Ascending aorta (tissue), 2 donors: ENCODE measurements at regions not wholly inside any gene's neighbourhood (a gene's known extent, or its start where the extent isn't known, plus 50 kb on each side); places are given as distances from the start of the nearest gene placed in this dataset.

Experiments
- DNase-seq, 2 donors: peaks; one replicate each; pipeline ENCODE4 v3.0.0-alpha.2; 2019; ENCODE audit warnings: low spot score in 2 of 2
- H3K27ac ChIP-seq, 2 donors: fragments of 200-600 bp; sonication (generic); one replicate each; pipeline ENCODE4 v1.5.1; 2016 to 2017; ENCODE audit warnings: mild to moderate bottlenecking in 1 of 2
- H3K27me3 ChIP-seq: fragments of 200-600 bp; sonication (generic); one replicate; pipeline ENCODE4 v1.5.1; 2017
- H3K36me3 ChIP-seq, 2 donors: fragments of 200-600 bp; sonication (generic); one replicate each; pipeline ENCODE4 v1.5.1; 2016
- H3K4me1 ChIP-seq, 2 donors: fragments of 200-600 bp; sonication (generic); one replicate each; pipeline ENCODE4 v1.5.1; 2016 to 2017; ENCODE audit warnings: mild to moderate bottlenecking in 1 of 2
- H3K4me3 ChIP-seq, 2 donors: fragments of 200-600 bp; sonication (generic); one replicate each; pipeline ENCODE4 v1.5.1; 2016 to 2017; ENCODE audit warnings: mild to moderate bottlenecking in 1 of 2
- H3K9me3 ChIP-seq, 2 donors: fragments of 200-600 bp; sonication (generic); one replicate each; pipeline ENCODE4 v1.5.1; 2016
- CTCF ChIP-seq, 3 experiments: fragments of 200-600 bp in 2 of 3; fragments of 450-650 bp in 1 of 3; sonication (generic) in 2 of 3; IDR thresholded peaks; one replicate each; pipeline ENCODE4 v1.5.1; 2016 to 2019; ENCODE audit warnings: antibody characterized with exemption in 3 of 3, mild to moderate bottlenecking in 1 of 3, moderate library complexity in 1 of 3
- intact Hi-C: fragments of 100-400 bp; cut with DNase I; formaldehyde crosslinking; loops from one replicate; pipeline ENCODE4 v1.15.1; 2023

- Histone ChIP-seq H3K4me3 (no peak overlapping the region), H3K36me3 (no peaks in the 10 kb centered on the region), H3K27me3 (no peaks in the 10 kb centered on the region), H3K27ac (no peak overlapping the region), H3K9me3 (no peaks in the 10 kb centered on the region), H3K4me1 (peaks cover 0 to 3% of the 10 kb centered on the region in 2 donors)
- TF ChIP-seq CTCF (IDR thresholded peaks at IDR 0.05), result no peak
- intact Hi-C loops, result no loop called here
- DNase-seq, result no peak
These were observed 200.7 kb upstream of the FOXN2 start for GRCh38 chr2:48113767-48114166.

- no peak for TF ChIP-seq CTCF (IDR thresholded peaks at IDR 0.05)
- intact Hi-C loops, result no loop called here
- H3K27ac ChIP-seq, result no peak overlapping the region
These were observed 200.2 kb upstream of the FOXN2 start for GRCh38 chr2:48114256-48114655.

GRCh38 chr2:48116497-48116896 lies 198.0 kb upstream of the FOXN2 start:
- no peaks in the 10 kb centered on the region for H3K36me3 ChIP-seq
- intact Hi-C loops, result no loop called here

More at GRCh38 chr2:48114256-48114655, 200.2 kb upstream of the FOXN2 start:
- Histone ChIP-seq H3K4me3 (no peak overlapping the region), H3K4me1 (peaks cover 0 to 3% of the 10 kb centered on the region in 2 donors), H3K27me3 (no peaks in the 10 kb centered on the region), H3K9me3 (no peaks in the 10 kb centered on the region), H3K36me3 (no peaks in the 10 kb centered on the region)
- no peak for DNase-seq

GRCh38 chr2:48118895-48119294 lies 195.6 kb upstream of the FOXN2 start:
- Histone ChIP-seq H3K4me3 (no peak overlapping the region), H3K4me1 (no peaks in the 10 kb centered on the region), H3K27ac (no peak overlapping the region), H3K27me3 (no peaks in the 10 kb centered on the region), H3K36me3 (no peaks in the 10 kb centered on the region), H3K9me3 (no peaks in the 10 kb centered on the region)
- no peak for TF ChIP-seq CTCF (IDR thresholded peaks at IDR 0.05)
- no peak for DNase-seq
- intact Hi-C loops, result no loop called here

More at GRCh38 chr2:48116497-48116896, 198.0 kb upstream of the FOXN2 start:
- no peaks in the 10 kb centered on the region for H3K9me3 ChIP-seq
- H3K27me3 ChIP-seq, result no peaks in the 10 kb centered on the region
- peaks cover 0 to 3% of the 10 kb centered on the region in 2 donors for H3K4me1 ChIP-seq
- no peak for DNase-seq
- no peak overlapping the region for H3K27ac ChIP-seq
- no peak overlapping the region for H3K4me3 ChIP-seq
- TF ChIP-seq CTCF (IDR thresholded peaks at IDR 0.05), result no peak

GRCh38 chr2:48120112-48120511 lies 194.4 kb upstream of the FOXN2 start:
- H3K4me1 ChIP-seq, result no peaks in the 10 kb centered on the region
- intact Hi-C loops, result no loop called here
- H3K27me3 ChIP-seq, result no peaks in the 10 kb centered on the region

More at GRCh38 chr2:48120112-48120511, 194.4 kb upstream of the FOXN2 start:
- no peak for TF ChIP-seq CTCF (IDR thresholded peaks at IDR 0.05)
- DNase-seq, result no peak
- Histone ChIP-seq H3K9me3 (no peaks in the 10 kb centered on the region), H3K4me3 (no peak overlapping the region), H3K27ac (no peak overlapping the region), H3K36me3 (no peaks in the 10 kb centered on the region)
